Endothelial cell of umbilical vein (primary cell): ENCODE measurements at regions not wholly inside any gene's neighbourhood (a gene's known extent, or its start where the extent isn't known, plus 50 kb on each side); places are given as distances from the start of the nearest gene placed in this dataset.

Experiments used
- BruUV-seq: library from RNA; stranded (reverse); fragments of 400-500 nt; replicated peaks from 2 replicates; lab custom pipeline; 2021; lab: Mats Ljungman, UMichigan
- CTCF ChIA-PET: fragments of 300-600, 350-600 bp; sonication (Branson Sonifier 250); formaldehyde crosslinking; loops from one replicate; lab custom pipeline; 2021; ENCODE audit warnings: antibody characterized with exemption, inconsistent platforms; lab: Charles Lee
- POLR2A ChIA-PET: fragments of 300-600, 350-600 bp; sonication (Branson Sonifier 250); formaldehyde crosslinking; loops from one replicate; lab custom pipeline; 2021; ENCODE audit warnings: antibody characterized with exemption, inconsistent platforms; lab: Charles Lee
- DNase-seq: peaks from one replicate; pipeline ENCODE4 v3.0.0-alpha.2; 2011; ENCODE audit warnings: low read depth, low spot score
- FAIRE-seq: peaks from 2 replicates; lab custom pipeline; 2011; peaks lifted over from hg19 to GRCh38; lab: Jason Lieb, UNC
- H2AFZ ChIP-seq: 2 replicates; pipeline ENCODE4 v1.6.0; 2012; ENCODE audit warnings: low read depth, low read length, control low read depth, inconsistent platforms
- H3K27ac ChIP-seq: 2 replicates; pipeline ENCODE4 v1.5.1; 2011; ENCODE audit warnings: low read depth, mild to moderate bottlenecking, control low read depth, low read length, moderate library complexity; ENCODE audit not compliant: insufficient read depth
- H3K27me3 ChIP-seq, 2 experiments: 2 replicates each; pipeline versions ENCODE4 v1.6.0 to v1.6.1; 2011; ENCODE audit warnings: low read length in 2 of 2, mixed read lengths in 1 of 2; ENCODE audit not compliant: control insufficient read depth in 2 of 2, insufficient read depth in 2 of 2
- H3K36me3 ChIP-seq, 2 experiments: 2 replicates in 1 of 2; 3 replicates in 1 of 2; pipeline ENCODE4 v1.5.1; 2011; ENCODE audit warnings: low read length in 2 of 2, mild to moderate bottlenecking in 1 of 2, moderate library complexity in 1 of 2; ENCODE audit not compliant: control insufficient read depth in 2 of 2, insufficient read depth in 2 of 2; ENCODE audit errors: extremely low read depth in 1 of 2
- H3K4me1 ChIP-seq: 3 replicates; pipeline ENCODE4 v1.5.1; 2011; ENCODE audit warnings: mild to moderate bottlenecking, low read length; ENCODE audit not compliant: control insufficient read depth, insufficient read depth; ENCODE audit errors: extremely low read depth
- H3K4me2 ChIP-seq: 2 replicates; pipeline ENCODE4 v1.6.1; 2011; ENCODE audit warnings: low read length, control low read depth, mixed read lengths; ENCODE audit not compliant: insufficient read depth
- H3K4me3 ChIP-seq, 3 experiments: fragments of 200-600 bp in 1 of 3; sonication (generic), shearing (Covaris generic) in 1 of 3; replicated peaks in 1 of 3; 2 replicates each; pipeline ENCODE4 v1.5.1; 2011 to 2016; ENCODE audit warnings: control low read depth in 3 of 3, low read length in 3 of 3, mild to moderate bottlenecking in 2 of 3, inconsistent platforms in 1 of 3, low read depth in 1 of 3, moderate library complexity in 1 of 3; ENCODE audit not compliant: insufficient read depth in 1 of 3
- H3K79me2 ChIP-seq: 2 replicates; pipeline ENCODE4 v1.6.0; 2012; ENCODE audit warnings: low read length, inconsistent platforms; ENCODE audit not compliant: control insufficient read depth, insufficient read depth
- H3K9ac ChIP-seq: replicated peaks from 2 replicates; pipeline ENCODE3; 2011; ENCODE audit warnings: low read length, control low read depth; ENCODE audit not compliant: insufficient read depth; ENCODE audit errors: extremely low read depth
- H3K9me1 ChIP-seq: replicated peaks from 3 replicates; pipeline ENCODE4 v1.6.0; 2011; ENCODE audit warnings: mild to moderate bottlenecking, low read length; ENCODE audit not compliant: control insufficient read depth, insufficient read depth; ENCODE audit errors: extremely low read depth
- H3K9me3 ChIP-seq: replicated peaks from 2 replicates; pipeline ENCODE4 v1.5.1; 2012; ENCODE audit warnings: low read length, inconsistent platforms; ENCODE audit not compliant: control insufficient read depth, insufficient read depth
- H4K20me1 ChIP-seq: replicated peaks from 2 replicates; pipeline ENCODE3; 2011; ENCODE audit warnings: mild to moderate bottlenecking, low read length; ENCODE audit not compliant: control insufficient read depth, insufficient read depth; ENCODE audit errors: extremely low read depth
- CTCF ChIP-seq, 2 donors: IDR thresholded peaks; 1 replicate in 1 of 2; 2 replicates in 1 of 2; pipeline ENCODE4 v1.5.1; 2011; ENCODE audit warnings: low read length in 2 of 2, mild to moderate bottlenecking in 2 of 2, moderate library complexity in 2 of 2, control low read depth in 1 of 2, inconsistent platforms in 1 of 2, low read depth in 1 of 2; ENCODE audit not compliant: insufficient read depth in 1 of 2; ENCODE audit errors: extremely low read depth in 1 of 2
- POLR2AphosphoS5 ChIP-seq: IDR thresholded peaks from 2 replicates; pipeline ENCODE4 v1.6.1; 2012; ENCODE audit warnings: low read depth, mild to moderate bottlenecking, control low read depth, low read length, moderate library complexity; ENCODE audit not compliant: insufficient read depth
- dilution Hi-C: fragments of 300-500 bp; cut with MboI; formaldehyde crosslinking; loops from one replicate; pipeline ENCODE4 v1.15.0; 2019; ENCODE audit warnings: low sequenced_read_pairs; ENCODE audit not compliant: extremely low pct_ligation_motif_present
- intact Hi-C: fragments of 100-400 bp; cut with micrococcal nuclease; formaldehyde crosslinking; loops from one replicate; pipeline ENCODE4 v1.10.0; 2022

GRCh38 chr6:80594461-80594860 is 488.0 kb downstream of the BCKDHB start:
- no peak overlapping the region for H3K9ac ChIP-seq
- H3K4me3 ChIP-seq, result no peak overlapping the region
- H3K79me2 ChIP-seq, result no peaks in the 10 kb centered on the region
- H3K9me1 ChIP-seq, result no peaks in the 10 kb centered on the region
- no peak overlapping the region for H3K4me2 ChIP-seq
- no peaks in the 10 kb centered on the region for H4K20me1 ChIP-seq
- H2AFZ ChIP-seq, result no peak overlapping the region
- no peaks in the 10 kb centered on the region for H3K4me1 ChIP-seq
- POLR2A ChIA-PET, result no interaction called here
- DNase-seq (no peak), FAIRE-seq (no peak)
- dilution Hi-C loops, result no loop called here
- no peaks in the 10 kb centered on the region for H3K9me3 ChIP-seq
- TF ChIP-seq POLR2AphosphoS5, result no peak
- BruUV-seq, result no TSS peak
- intact Hi-C loops, result no loop called here
- H3K27me3 ChIP-seq, result no peaks in the 10 kb centered on the region
- H3K36me3 ChIP-seq, result no peaks in the 10 kb centered on the region
- CTCF ChIA-PET, result no interaction called here
- no peak overlapping the region for H3K27ac ChIP-seq

- no peak overlapping the region for H3K27ac ChIP-seq
- H2AFZ ChIP-seq, result no peak overlapping the region
- no peak for TF ChIP-seq CTCF (IDR thresholded peaks at IDR 0.05; ENCODE audit: extremely low read depth in 1 of 2, insufficient read depth in 1 of 2, low read depth in 1 of 2, low read length in 2 of 2)
- POLR2A ChIA-PET, result no interaction called here
- BruUV-seq, result no TSS peak
- intact Hi-C loops (no loop called here), dilution Hi-C loops (no loop called here)
- H3K79me2 ChIP-seq, result no peaks in the 10 kb centered on the region
- no peaks in the 10 kb centered on the region for H3K4me1 ChIP-seq
- no peak for DNase-seq
- no peaks in the 10 kb centered on the region for H3K27me3 ChIP-seq
- H3K36me3 ChIP-seq, result no peaks in the 10 kb centered on the region
- no peaks in the 10 kb centered on the region for H4K20me1 ChIP-seq
- no peak overlapping the region for H3K9ac ChIP-seq
- CTCF ChIA-PET, result no interaction called here
- no peak for FAIRE-seq
- no peaks in the 10 kb centered on the region for H3K9me3 ChIP-seq
- H3K9me1 ChIP-seq, result no peaks in the 10 kb centered on the region
- H3K4me2 ChIP-seq, result no peak overlapping the region
- no peak overlapping the region for H3K4me3 ChIP-seq
Measured at GRCh38 chr6:80592436-80592835, 486.0 kb downstream of the BCKDHB start.
